IMR-90 (cell line): ENCODE measurements at regions not wholly inside any gene's neighbourhood (a gene's known extent, or its start where the extent isn't known, plus 50 kb on each side); places are given as distances from the start of the nearest gene placed in this dataset.

Experiments
- ATAC-seq: fragments of 200-7000 bp; cut with Tn5 transposase; 2 replicates; pipeline ENCODE4 v1.9.1; 2020; ENCODE audit warnings: low read depth, mild to moderate bottlenecking, moderate library complexity
- BruUV-seq: library from RNA; stranded (reverse); fragments of 400-500 nt; replicated peaks from 2 replicates; lab custom pipeline; 2021; lab: Mats Ljungman, UMichigan
- CTCF ChIA-PET: fragments of 300-600 bp; formaldehyde crosslinking; extraction: SDS; loops from one replicate; lab custom pipeline; 2021; ENCODE audit warnings: antibody characterized with exemption; lab: Yijun Ruan, JAX
- POLR2A ChIA-PET: fragments of 300-600 bp; sonication (Branson Sonifier 250); formaldehyde crosslinking; loops from one replicate; lab custom pipeline; 2022; ENCODE audit warnings: antibody characterized with exemption; ENCODE audit not compliant: unreplicated experiment; lab: Charles Lee
- DNase-seq: peaks from one replicate; pipeline ENCODE4 v3.0.0; 2013
- H2AFZ ChIP-seq: replicated peaks from 2 replicates; pipeline ENCODE3; 2013; ENCODE audit warnings: low read length, mild to moderate bottlenecking; ENCODE audit not compliant: poor library complexity
- H2AK5ac ChIP-seq: 2 replicates; pipeline ENCODE4 v1.6.1; 2013; ENCODE audit warnings: low read depth, low read length, inconsistent platforms
- H2AK9ac ChIP-seq: replicated peaks from 2 replicates; pipeline ENCODE3; 2013; ENCODE audit warnings: mild to moderate bottlenecking, low read depth, low read length, moderate library complexity; ENCODE audit not compliant: poor library complexity
- H2BK120ac ChIP-seq: 2 replicates; pipeline ENCODE4 v1.6.1; 2013; ENCODE audit warnings: low read depth, low read length, inconsistent platforms
- H2BK15ac ChIP-seq: 3 replicates; pipeline ENCODE4 v1.6.1; 2013; ENCODE audit warnings: low read depth, low read length, inconsistent platforms
- H2BK20ac ChIP-seq: 2 replicates; pipeline ENCODE4 v1.6.1; 2013; ENCODE audit warnings: low read depth, mild to moderate bottlenecking, inconsistent platforms, low read length, moderate library complexity
- H2BK5ac ChIP-seq: 2 replicates; pipeline ENCODE4 v1.6.1; 2013; ENCODE audit warnings: mild to moderate bottlenecking, low read depth, low read length, inconsistent platforms; ENCODE audit not compliant: poor library complexity, severe bottlenecking
- H3K14ac ChIP-seq: replicated peaks from 2 replicates; pipeline ENCODE4 v1.6.1; 2013; ENCODE audit warnings: low read depth, low read length, inconsistent platforms
- H3K18ac ChIP-seq: 2 replicates; pipeline ENCODE4 v1.6.1; 2013; ENCODE audit warnings: low read depth, low read length, control low read depth
- H3K23ac ChIP-seq: 2 replicates; pipeline ENCODE4 v1.6.1; 2013; ENCODE audit warnings: low read depth, low read length, inconsistent platforms
- H3K27ac ChIP-seq: 2 replicates; pipeline ENCODE4 v1.5.1; 2013; ENCODE audit warnings: mild to moderate bottlenecking, control low read depth, low read length; ENCODE audit not compliant: insufficient read depth
- H3K27me3 ChIP-seq: 2 replicates; pipeline ENCODE4 v1.6.1; 2013; ENCODE audit warnings: low read length; ENCODE audit not compliant: control insufficient read depth, insufficient read depth
- H3K36me3 ChIP-seq: 2 replicates; pipeline ENCODE4 v1.6.1; 2013; ENCODE audit warnings: low read length, mixed read lengths; ENCODE audit not compliant: control insufficient read depth, insufficient read depth
- H3K4ac ChIP-seq: 2 replicates; pipeline ENCODE4 v1.6.1; 2013; ENCODE audit warnings: low read depth, low read length, inconsistent platforms
- H3K4me1 ChIP-seq: 2 replicates; pipeline ENCODE4 v1.6.1; 2013; ENCODE audit warnings: low read length, mixed read lengths; ENCODE audit not compliant: control insufficient read depth, insufficient read depth
- H3K4me2 ChIP-seq: 2 replicates; pipeline ENCODE4 v1.6.1; 2013; ENCODE audit warnings: low read depth, mild to moderate bottlenecking, control low read depth, low read length, moderate library complexity
- H3K4me3 ChIP-seq: 2 replicates; pipeline ENCODE4 v1.5.1; 2013; ENCODE audit warnings: low read depth, mild to moderate bottlenecking, control low read depth, low read length, moderate library complexity; ENCODE audit not compliant: insufficient read depth
- H3K56ac ChIP-seq: 2 replicates; pipeline ENCODE4 v1.6.1; 2013; ENCODE audit warnings: low read length, inconsistent platforms; ENCODE audit not compliant: insufficient read depth; ENCODE audit errors: extremely low read depth
- H3K79me1 ChIP-seq, 2 experiments: 2 replicates each; pipeline ENCODE4 v1.6.1; 2013; ENCODE audit warnings: low read length in 2 of 2, inconsistent platforms in 1 of 2, low read depth in 1 of 2
- H3K9ac ChIP-seq: 2 replicates; pipeline ENCODE4 v1.6.1; 2013; ENCODE audit warnings: low read depth, low read length, control low read depth
- H3K9me1 ChIP-seq: 2 replicates; pipeline ENCODE4 v1.6.1; 2013; ENCODE audit warnings: low read length, inconsistent platforms; ENCODE audit not compliant: insufficient read depth
- H3K9me3 ChIP-seq: 2 replicates; pipeline ENCODE4 v1.6.1; 2013; ENCODE audit warnings: low read length; ENCODE audit not compliant: control insufficient read depth, insufficient read depth
- H4K20me1 ChIP-seq: 2 replicates; pipeline ENCODE4 v1.6.1; 2013; ENCODE audit warnings: low read length, inconsistent platforms; ENCODE audit not compliant: insufficient read depth
- H4K5ac ChIP-seq: 2 replicates; pipeline ENCODE4 v1.6.1; 2013; ENCODE audit warnings: mild to moderate bottlenecking, low read depth, low read length, control low read depth
- H4K8ac ChIP-seq, 2 experiments: 2 replicates each; pipeline ENCODE4 v1.6.1; 2013; ENCODE audit warnings: low read depth in 2 of 2, low read length in 2 of 2, control low read depth in 1 of 2, inconsistent platforms in 1 of 2
- H4K91ac ChIP-seq: 2 replicates; pipeline ENCODE4 v1.6.1; 2013; ENCODE audit warnings: low read depth, low read length, inconsistent platforms; ENCODE audit not compliant: insufficient read depth
- MAZ ChIP-seq: IDR thresholded peaks from 2 replicates; pipeline ENCODE4 v1.6.1; 2012; ENCODE audit warnings: low read depth, mild to moderate bottlenecking, low read length, improper control_type of control experiment, moderate library complexity, borderline replicate concordance
- SMC3 ChIP-seq: fragments of 150-350 bp; IDR thresholded peaks from 2 replicates; pipeline ENCODE4 v1.6.1; 2016; ENCODE audit warnings: low read depth, mild to moderate bottlenecking, antibody characterized with exemption, low read length, moderate library complexity
- WGBS, 2 experiments: methylation state at CpG; one replicate each; pipeline versions ENCODE4 v1.1.5 to v1.1.7; 2013; ENCODE audit warnings: missing lambda C conversion rate in 2 of 2; ENCODE audit not compliant: insufficient read length in 1 of 2; ENCODE audit errors: extremely low coverage in 2 of 2; 5-methylcytosine and 5-hydroxymethylcytosine counted together
- dilution Hi-C: fragments of 300-500 bp; cut with HindIII; formaldehyde crosslinking; loops from one replicate; pipeline ENCODE4 v1.14.3; 2018; ENCODE audit warnings: low sequenced_read_pairs; ENCODE audit not compliant: unreplicated experiment
- in situ Hi-C: fragments of 300-500 bp; cut with MboI; formaldehyde crosslinking; loops from 3 replicates; pipeline ENCODE4 v1.14.3; 2019; ENCODE audit warnings: low sequenced_read_pairs, inconsistent platforms, mixed read lengths
- intact Hi-C: fragments of 100-400 bp; cut with micrococcal nuclease; formaldehyde crosslinking; loops from 2 replicates; pipeline ENCODE4 v1.10.0; 2022
- TF ChIP-seq, protein P1 (sequence below): fragments of 150-350 bp; IDR thresholded peaks from 2 replicates; pipeline ENCODE4 v1.6.1; 2017; ENCODE audit warnings: mild to moderate bottlenecking, antibody characterized with exemption, low read length, low read depth

DNA sequence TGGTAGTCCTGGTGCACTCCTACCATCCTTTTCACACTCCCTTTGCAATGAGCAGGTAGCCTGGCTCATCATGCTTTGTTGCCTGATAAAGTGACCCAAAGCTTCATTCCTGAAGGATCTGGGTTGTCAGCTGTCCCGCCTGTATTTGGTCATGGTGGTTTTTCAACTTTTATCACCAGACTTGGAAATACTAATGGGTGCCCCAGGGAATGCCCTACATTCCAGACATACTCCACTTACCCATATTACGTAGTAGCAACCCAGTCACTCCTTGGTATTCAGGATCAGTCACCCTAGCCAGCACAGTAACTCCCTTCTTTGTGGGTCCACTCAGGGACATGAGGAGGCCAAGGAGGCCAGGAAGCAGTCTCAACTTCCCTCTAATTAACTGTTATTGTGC lies 199.2 kb downstream of the MAFB start:
- no peak overlapping the region for H3K27ac ChIP-seq
- POLR2A ChIA-PET: no interaction called here
- H4K20me1 ChIP-seq: no peaks in the 10 kb centered on the region
- no peak overlapping the region for H3K14ac ChIP-seq
- H3K36me3 ChIP-seq: no peaks in the 10 kb centered on the region
- H2AK5ac ChIP-seq: no peak overlapping the region
- no peak overlapping the region for H4K91ac ChIP-seq
- CTCF ChIA-PET: no interaction called here
- H2BK15ac ChIP-seq: no peak overlapping the region
- no peak overlapping the region for H4K8ac ChIP-seq
- WGBS, 2 experiments: no CpG with 5 or more reads among the region's 2 CpGs
- BruUV-seq: no TSS peak
- no peak overlapping the region for H2AK9ac ChIP-seq
- no peak overlapping the region for H3K9ac ChIP-seq
- no peaks in the 10 kb centered on the region for H3K79me1 ChIP-seq
- no peak overlapping the region for H3K56ac ChIP-seq
- ATAC-seq (no peak), DNase-seq (no peak)
- no peaks in the 10 kb centered on the region for H3K27me3 ChIP-seq
- TF ChIP-seq SMC3 (no peak), MAZ (no peak)
- TF ChIP-seq, protein P1, sequence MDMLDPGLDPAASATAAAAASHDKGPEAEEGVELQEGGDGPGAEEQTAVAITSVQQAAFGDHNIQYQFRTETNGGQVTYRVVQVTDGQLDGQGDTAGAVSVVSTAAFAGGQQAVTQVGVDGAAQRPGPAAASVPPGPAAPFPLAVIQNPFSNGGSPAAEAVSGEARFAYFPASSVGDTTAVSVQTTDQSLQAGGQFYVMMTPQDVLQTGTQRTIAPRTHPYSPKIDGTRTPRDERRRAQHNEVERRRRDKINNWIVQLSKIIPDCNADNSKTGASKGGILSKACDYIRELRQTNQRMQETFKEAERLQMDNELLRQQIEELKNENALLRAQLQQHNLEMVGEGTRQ: no peak
- H3K9me1 ChIP-seq: no peaks in the 10 kb centered on the region
- dilution Hi-C loops: no loop called here
- H3K4me2 ChIP-seq: no peak overlapping the region
- H2BK20ac ChIP-seq: no peak overlapping the region
- no peaks in the 10 kb centered on the region for H3K4me1 ChIP-seq
- no peak overlapping the region for H3K4me3 ChIP-seq
- no peak overlapping the region for H2BK5ac ChIP-seq
- H4K5ac ChIP-seq: no peak overlapping the region
- intact Hi-C loops: no loop called here
- no peak overlapping the region for H3K4ac ChIP-seq
- H3K9me3 ChIP-seq: no peaks in the 10 kb centered on the region
- in situ Hi-C loops: no loop called here
- H3K18ac ChIP-seq: no peak overlapping the region
- H3K23ac ChIP-seq: no peak overlapping the region
- H2AFZ ChIP-seq: no peak overlapping the region
- no peak overlapping the region for H2BK120ac ChIP-seq
